ENCODE measurements at regions not wholly inside any gene's neighbourhood (a gene's known extent, or its start where the extent isn't known, plus 50 kb on each side); places are given as distances from the start of the nearest gene placed in this dataset.

GRCh38 chr5:89087551-89088318 lies 204.8 kb upstream of the MEF2C start:
- Histone ChIP-seq H2BK15ac (ENCODE audit: low read length) (no peak overlapping the region), H4K20me1 (replicated peaks in 1 of 2; ENCODE audit: control insufficient read depth in 1 of 2, insufficient read depth in 2 of 2, low read length in 2 of 2) (no peaks in the 10 kb centered on the region), H3K23me2 (ENCODE audit: low read depth, low read length) (no peaks in the 10 kb centered on the region), H3K14ac (ENCODE audit: insufficient read length) (no peak overlapping the region), H2AFZ (ENCODE audit: low read length) (no peak overlapping the region), H3K56ac (replicated peaks; ENCODE audit: insufficient read length, low read depth, low read length) (no peak overlapping the region), H3K18ac (ENCODE audit: extremely low read depth, low read length) (no peak overlapping the region), H3K9me3 (ENCODE audit: insufficient read depth in 2 of 2, low read depth in 1 of 2, low read length in 1 of 2) (no peaks in the 10 kb centered on the region), H4K91ac (replicated peaks; ENCODE audit: insufficient read length, low read length) (no peak overlapping the region), H3K27me3 (replicated peaks in 1 of 4; ENCODE audit: control insufficient read depth in 3 of 4, extremely low read depth in 1 of 4, insufficient read depth in 3 of 4, low read length in 3 of 4) (no peaks in the 10 kb centered on the region), H4K5ac (ENCODE audit: insufficient read length, low read depth, low read length) (no peak overlapping the region), H2BK120ac (replicated peaks; ENCODE audit: low read depth, low read length) (no peak overlapping the region), H3K27ac (ENCODE audit: low read depth, low read length) (no peak overlapping the region), H3K4me1 (replicated peaks in 1 of 4; ENCODE audit: control insufficient read depth in 3 of 4, insufficient read depth in 4 of 4, low read length in 3 of 4) (0 out of 7 replicates have a peak, but pooled peaks cover 0 to 2% (median 0%) of the 10 kb centered on the region in 4 experiments), H2BK12ac (ENCODE audit: low read depth, low read length) (no peak overlapping the region), H3K4me3 (ENCODE audit: extremely low read depth in 1 of 4, insufficient read depth in 2 of 4, low read depth in 3 of 4, low read length in 4 of 4) (no peak overlapping the region), H2BK5ac (ENCODE audit: low read depth, low read length) (no peak overlapping the region), H3K36me3 (ENCODE audit: control insufficient read depth in 2 of 4, insufficient read depth in 4 of 4, low read length in 3 of 4) (no peaks in the 10 kb centered on the region), H4K8ac (ENCODE audit: extremely low read depth, insufficient read depth, low read length) (no peak overlapping the region), H3K79me2 (ENCODE audit: control insufficient read depth in 1 of 2, insufficient read depth in 2 of 2, low read length in 2 of 2) (no peaks in the 10 kb centered on the region), H2AK5ac (ENCODE audit: low read depth, low read length) (no peak overlapping the region), H3K79me1 (ENCODE audit: low read depth, low read length) (no peaks in the 10 kb centered on the region), H3K4me2 (ENCODE audit: insufficient read depth in 1 of 2, low read depth in 2 of 2, low read length in 2 of 2) (no peak overlapping the region), H2BK20ac (ENCODE audit: low read length) (no peak overlapping the region), H3K23ac (ENCODE audit: insufficient read length) (no peak overlapping the region), H3K4ac (replicated peaks; ENCODE audit: insufficient read length, low read depth, low read length) (no peak overlapping the region), H3K9ac (replicated peaks in 1 of 4; ENCODE audit: extremely low read depth in 1 of 4, low read depth in 3 of 4, low read length in 3 of 4) (no peak overlapping the region)
- POLR2A ChIA-PET (ENCODE audit: partially characterized antibody): no interaction called here
- FAIRE-seq: no peak
- DNase-seq (ENCODE audit: low read depth in 1 of 2, low spot score in 2 of 2): peak in 1 of 2 experiments; percentile 45
- CTCF ChIA-PET (ENCODE audit: partially characterized antibody): interaction anchor here (0.6 to 1.5 kb wide), 3 partner anchors 14 to 360 kb away, joined by 3 to 4 read pairs (median 3); no protein-coding TSS in a partner anchor
- 82% methylated on average over 12 of the region's 12 CpGs; no CpG with 5 or more reads in 1 of the 2 experiments for WGBS, 2 experiments (ENCODE audit: extremely low coverage in 1 of 2, insufficient coverage in 1 of 2, insufficient read length in 1 of 2, insufficient replicate concordance in 2 of 2, low coverage in 1 of 2, low lambda C conversion rate in 2 of 2, missing lambda C conversion rate in 1 of 2)
- TF ChIP-seq SRF (IDR thresholded peaks at IDR 0.05; ENCODE audit: low read depth, low read length) (no peak), HDAC2 (IDR thresholded peaks at IDR 0.05; ENCODE audit: borderline replicate concordance in 1 of 2, low read depth in 2 of 2, low read length in 2 of 2) (no peak), USF2 (IDR thresholded peaks at IDR 0.05; ENCODE audit: low read length) (no peak), BRCA1 (IDR thresholded peaks at IDR 0.05; ENCODE audit: low read depth, low read length) (no peak), ATF3 (IDR thresholded peaks at IDR 0.05; ENCODE audit: insufficient read depth, low read depth, low read length) (no peak), RBBP5 (IDR thresholded peaks at IDR 0.05; ENCODE audit: borderline replicate concordance, low read depth, low read length) (no peak), TEAD4 (IDR thresholded peaks at IDR 0.05; ENCODE audit: low read depth, low read length) (peak; percentile 65), YY1 (IDR thresholded peaks at IDR 0.05; ENCODE audit: low read depth, low read length) (0 out of 2 replicates have a peak, but pooled peaks have one; percentile 17), SIN3A (conservative IDR thresholded peaks at IDR 0.05 in 1 of 2, IDR thresholded peaks at IDR 0.05 in 1 of 2; ENCODE audit: low read depth in 1 of 2, low read length in 2 of 2) (no peak)
